ENCODE measurements at regions not wholly inside any gene's neighbourhood (a gene's known extent, or its start where the extent isn't known, plus 50 kb on each side); places are given as distances from the start of the nearest gene placed in this dataset.

DNA sequence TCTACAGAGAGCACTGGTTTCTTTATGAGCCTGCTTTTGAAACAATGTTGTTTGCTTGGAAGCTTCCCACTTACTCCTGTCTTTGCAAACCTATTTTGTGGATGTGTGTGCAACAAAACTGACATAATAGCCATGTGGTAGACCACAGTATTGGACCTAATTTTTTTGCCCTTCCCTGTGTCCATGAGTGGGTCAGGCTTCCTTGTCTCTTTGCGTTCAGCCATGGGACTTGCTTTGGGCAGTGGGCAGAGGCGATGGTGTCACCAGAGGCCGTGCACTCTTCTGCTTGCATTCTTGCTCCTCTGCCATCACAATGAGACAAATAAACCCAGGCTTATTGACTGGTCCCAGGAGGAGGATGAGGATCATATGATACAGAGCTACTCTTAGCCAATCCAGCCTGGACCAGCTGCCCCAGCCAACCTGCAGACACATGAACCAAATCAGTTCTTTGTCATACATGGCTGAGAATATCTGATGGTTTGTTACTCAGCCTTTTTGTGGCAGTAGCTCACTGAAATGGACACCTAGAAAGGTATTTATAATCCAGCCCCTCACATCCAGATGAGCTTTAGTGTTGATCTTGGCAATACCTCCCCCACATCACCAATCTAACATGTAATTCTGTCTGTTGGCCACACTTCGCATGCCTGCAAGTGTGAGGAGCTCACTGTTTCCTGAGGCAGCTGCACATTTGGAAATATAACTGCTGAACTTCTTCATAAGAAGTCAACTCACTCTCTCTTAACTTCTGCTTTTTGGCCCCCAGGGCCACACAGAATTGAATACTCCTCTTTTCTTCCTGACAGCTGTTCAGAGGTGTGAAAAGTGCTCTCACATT lies 427.8 kb upstream of the ZMIZ1 start:
- TF ChIP-seq, protein P1, sequence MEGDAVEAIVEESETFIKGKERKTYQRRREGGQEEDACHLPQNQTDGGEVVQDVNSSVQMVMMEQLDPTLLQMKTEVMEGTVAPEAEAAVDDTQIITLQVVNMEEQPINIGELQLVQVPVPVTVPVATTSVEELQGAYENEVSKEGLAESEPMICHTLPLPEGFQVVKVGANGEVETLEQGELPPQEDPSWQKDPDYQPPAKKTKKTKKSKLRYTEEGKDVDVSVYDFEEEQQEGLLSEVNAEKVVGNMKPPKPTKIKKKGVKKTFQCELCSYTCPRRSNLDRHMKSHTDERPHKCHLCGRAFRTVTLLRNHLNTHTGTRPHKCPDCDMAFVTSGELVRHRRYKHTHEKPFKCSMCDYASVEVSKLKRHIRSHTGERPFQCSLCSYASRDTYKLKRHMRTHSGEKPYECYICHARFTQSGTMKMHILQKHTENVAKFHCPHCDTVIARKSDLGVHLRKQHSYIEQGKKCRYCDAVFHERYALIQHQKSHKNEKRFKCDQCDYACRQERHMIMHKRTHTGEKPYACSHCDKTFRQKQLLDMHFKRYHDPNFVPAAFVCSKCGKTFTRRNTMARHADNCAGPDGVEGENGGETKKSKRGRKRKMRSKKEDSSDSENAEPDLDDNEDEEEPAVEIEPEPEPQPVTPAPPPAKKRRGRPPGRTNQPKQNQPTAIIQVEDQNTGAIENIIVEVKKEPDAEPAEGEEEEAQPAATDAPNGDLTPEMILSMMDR (IDR thresholded peaks at IDR 0.05 in 4 of 5, conservative IDR thresholded peaks at IDR 0.05 in 1 of 5) = no peak
- no peak for TF ChIP-seq POLR2A (IDR thresholded peaks at IDR 0.05)

All from gastrocnemius medialis (tissue), 4 donors.